Astrocyte of the spinal cord (primary cell): ENCODE measurements at regions not wholly inside any gene's neighbourhood (a gene's known extent, or its start where the extent isn't known, plus 50 kb on each side); places are given as distances from the start of the nearest gene placed in this dataset.

ENCODE experiments used
- DNase-seq: peaks from one replicate; pipeline ENCODE4 v3.0.0; 2011; ENCODE audit warnings: low read depth, low spot score
- H3K4me3 ChIP-seq: 2 replicates; pipeline ENCODE4 v1.5.1; 2011; ENCODE audit warnings: low read depth, mild to moderate bottlenecking, low read length, moderate library complexity
- in situ Hi-C: cut with HindIII; loops from 2 replicates; pipeline ENCODE4 v1.10.0; 2017; ENCODE audit warnings: low sequenced_read_pairs
- TF ChIP-seq, protein P1 (sequence below): IDR thresholded peaks from 2 replicates; pipeline ENCODE4 v1.5.1; 2012; ENCODE audit warnings: low read depth, mild to moderate bottlenecking, low read length, inconsistent platforms

- in situ Hi-C loops = no loop called here
- TF ChIP-seq, protein P1, sequence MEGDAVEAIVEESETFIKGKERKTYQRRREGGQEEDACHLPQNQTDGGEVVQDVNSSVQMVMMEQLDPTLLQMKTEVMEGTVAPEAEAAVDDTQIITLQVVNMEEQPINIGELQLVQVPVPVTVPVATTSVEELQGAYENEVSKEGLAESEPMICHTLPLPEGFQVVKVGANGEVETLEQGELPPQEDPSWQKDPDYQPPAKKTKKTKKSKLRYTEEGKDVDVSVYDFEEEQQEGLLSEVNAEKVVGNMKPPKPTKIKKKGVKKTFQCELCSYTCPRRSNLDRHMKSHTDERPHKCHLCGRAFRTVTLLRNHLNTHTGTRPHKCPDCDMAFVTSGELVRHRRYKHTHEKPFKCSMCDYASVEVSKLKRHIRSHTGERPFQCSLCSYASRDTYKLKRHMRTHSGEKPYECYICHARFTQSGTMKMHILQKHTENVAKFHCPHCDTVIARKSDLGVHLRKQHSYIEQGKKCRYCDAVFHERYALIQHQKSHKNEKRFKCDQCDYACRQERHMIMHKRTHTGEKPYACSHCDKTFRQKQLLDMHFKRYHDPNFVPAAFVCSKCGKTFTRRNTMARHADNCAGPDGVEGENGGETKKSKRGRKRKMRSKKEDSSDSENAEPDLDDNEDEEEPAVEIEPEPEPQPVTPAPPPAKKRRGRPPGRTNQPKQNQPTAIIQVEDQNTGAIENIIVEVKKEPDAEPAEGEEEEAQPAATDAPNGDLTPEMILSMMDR = no peak
- DNase-seq = no peak
- H3K4me3 ChIP-seq = no peak overlapping the region
These were observed 75.6 kb upstream of the KCNH7 start for GRCh38 chr2:162914161-162914560.

GRCh38 chr2:162912787-162913186 lies 74.2 kb upstream of the KCNH7 start:
- no peak for DNase-seq
- in situ Hi-C loops = no loop called here
- TF ChIP-seq, protein P1 = no peak
- no peak overlapping the region for H3K4me3 ChIP-seq

- no peak for DNase-seq
These were observed 70.0 kb upstream of the KCNH7 start for GRCh38 chr2:162908567-162908966.

DNA sequence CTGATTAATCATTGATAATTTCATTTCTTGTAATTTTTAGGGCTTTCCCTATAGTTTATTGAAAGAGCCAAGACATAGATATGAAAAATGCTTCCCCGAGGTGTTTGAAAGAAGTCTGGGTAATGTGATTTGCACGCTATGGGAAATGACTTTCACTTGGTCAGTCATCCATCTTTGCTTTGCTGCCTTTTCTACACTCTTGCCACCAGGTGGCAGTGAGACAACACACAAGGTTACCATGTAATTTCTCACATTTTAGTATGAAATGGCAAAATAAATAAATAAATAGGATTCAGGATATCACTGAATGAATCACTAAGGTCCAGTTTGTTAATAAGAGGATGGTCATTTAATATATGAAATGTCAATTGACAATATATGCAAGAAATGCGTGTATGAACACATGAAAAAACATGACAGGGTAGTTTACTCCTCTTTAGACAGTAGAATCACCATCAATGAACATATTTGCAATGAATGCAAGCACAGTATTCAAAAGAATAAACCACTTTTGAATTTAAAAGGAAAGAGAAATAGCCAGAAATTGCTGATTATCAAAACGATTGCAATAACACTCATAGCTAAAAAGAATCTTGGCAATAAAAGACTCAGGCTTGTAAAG lies 52.2 kb upstream of the KCNH7 start:
- peak; percentile 80 for DNase-seq
- in situ Hi-C loops = no loop called here
- no peak overlapping the region for H3K4me3 ChIP-seq
- TF ChIP-seq, protein P1 = peak; percentile 81

More at GRCh38 chr2:162908567-162908966, 70.0 kb upstream of the KCNH7 start:
- TF ChIP-seq, protein P1 = no peak
- no peak overlapping the region for H3K4me3 ChIP-seq
- in situ Hi-C loops = no loop called here

DNA sequence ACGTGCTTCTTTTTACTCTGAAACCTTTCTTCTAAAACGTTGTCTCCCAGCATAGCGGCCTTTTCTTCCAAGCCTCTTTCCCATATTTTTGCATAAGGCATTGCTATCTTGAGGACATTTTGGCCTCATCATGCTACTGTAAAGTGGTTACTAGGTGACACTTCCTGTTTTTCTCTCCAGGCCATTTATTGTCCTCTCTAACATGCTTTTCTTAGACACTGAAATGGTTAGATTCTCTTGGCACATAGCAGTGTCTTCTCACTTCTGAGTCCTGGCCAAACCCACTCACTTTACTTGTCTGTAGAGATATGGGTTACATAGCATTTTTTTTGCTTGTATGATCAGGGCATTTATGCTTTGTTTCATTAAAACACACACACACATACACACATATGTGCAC lies 50.1 kb upstream of the KCNH7 start:
- TF ChIP-seq, protein P1 = no peak
- no peak for DNase-seq
- no peak overlapping the region for H3K4me3 ChIP-seq
- in situ Hi-C loops = no loop called here
